Lower lobe of right lung (tissue), 2 donors: ENCODE measurements at regions not wholly inside any gene's neighbourhood (a gene's known extent, or its start where the extent isn't known, plus 50 kb on each side); places are given as distances from the start of the nearest gene placed in this dataset.

Experiments
- ATAC-seq, 2 donors: fragments of 200-7000 bp; cut with Tn5 transposase; one replicate each; pipeline ENCODE4 v1.9.1; 2020 to 2022; ENCODE audit warnings: mild to moderate bottlenecking in 2 of 2, moderate library complexity in 2 of 2
- DNase-seq: peaks from one replicate; pipeline ENCODE4 v3.0.0-alpha.2; 2020
- H3K27ac ChIP-seq: fragments of 200-600 bp; one replicate; pipeline ENCODE4 v1.8.0; 2022
- H3K27me3 ChIP-seq: fragments of 200-600 bp; one replicate; pipeline ENCODE4 v1.8.0; 2022; ENCODE audit warnings: low read depth
- H3K36me3 ChIP-seq: fragments of 200-600 bp; one replicate; pipeline ENCODE4 v1.8.0; 2022; ENCODE audit warnings: mild to moderate bottlenecking
- H3K4me1 ChIP-seq: fragments of 200-600 bp; one replicate; pipeline ENCODE4 v1.8.0; 2022
- H3K4me3 ChIP-seq: fragments of 200-600 bp; one replicate; pipeline ENCODE4 v1.8.0; 2022; ENCODE audit warnings: mild to moderate bottlenecking
- H3K9me3 ChIP-seq: fragments of 200-600 bp; one replicate; pipeline ENCODE4 v1.8.0; 2022
- CTCF ChIP-seq: fragments of 200-600 bp; IDR thresholded peaks from one replicate; pipeline ENCODE4 v1.8.0; 2022; ENCODE audit warnings: antibody characterized with exemption, mild to moderate bottlenecking
- intact Hi-C: fragments of 100-400 bp; cut with DNase I; formaldehyde crosslinking; loops from one replicate; pipeline ENCODE4 v1.11.0; 2022
- donor health status: DM: no; HTN: yes; CAD: no; lungs with severe emphysema.

- no peak for DNase-seq
- H3K27ac ChIP-seq, result no peak overlapping the region
Observed at GRCh38 chr7:120180221-120180620, 92.8 kb upstream of the KCND2 start.

GRCh38 chr7:120181499-120181898 is 91.5 kb upstream of the KCND2 start:
- Histone ChIP-seq H3K9me3 (no peaks in the 10 kb centered on the region), H3K27me3 (no peaks in the 10 kb centered on the region), H3K4me1 (no peaks in the 10 kb centered on the region), H3K27ac (no peak overlapping the region), H3K4me3 (no peak overlapping the region), H3K36me3 (no peaks in the 10 kb centered on the region)
- no peak for TF ChIP-seq CTCF
- DNase-seq (no peak), ATAC-seq (no peak)
- intact Hi-C loops, result no loop called here

More at GRCh38 chr7:120180221-120180620, 92.8 kb upstream of the KCND2 start:
- no peak for ATAC-seq
- Histone ChIP-seq H3K36me3 (no peaks in the 10 kb centered on the region), H3K27me3 (no peaks in the 10 kb centered on the region), H3K4me3 (no peak overlapping the region), H3K4me1 (no peaks in the 10 kb centered on the region), H3K9me3 (no peaks in the 10 kb centered on the region)
- intact Hi-C loops, result no loop called here
- TF ChIP-seq CTCF, result no peak

GRCh38 chr7:120184866-120185265 is 88.1 kb upstream of the KCND2 start:
- no peaks in the 10 kb centered on the region for H3K36me3 ChIP-seq
- TF ChIP-seq CTCF, result no peak
- DNase-seq (no peak), ATAC-seq (no peak)
- no peak overlapping the region for H3K4me3 ChIP-seq
- intact Hi-C loops, result no loop called here
- H3K4me1 ChIP-seq, result no peaks in the 10 kb centered on the region
- no peaks in the 10 kb centered on the region for H3K9me3 ChIP-seq
- H3K27ac ChIP-seq, result no peak overlapping the region
- H3K27me3 ChIP-seq, result no peaks in the 10 kb centered on the region

- Histone ChIP-seq H3K36me3 (no peaks in the 10 kb centered on the region), H3K27ac (no peak overlapping the region), H3K4me3 (no peak overlapping the region), H3K9me3 (no peaks in the 10 kb centered on the region), H3K27me3 (no peaks in the 10 kb centered on the region), H3K4me1 (no peaks in the 10 kb centered on the region)
- no peak for ATAC-seq
- DNase-seq, result no peak
- no peak for TF ChIP-seq CTCF
- intact Hi-C loops, result no loop called here
Observed at GRCh38 chr7:120185940-120186682, 86.9 kb upstream of the KCND2 start.

GRCh38 chr7:120186688-120187087 is 86.3 kb upstream of the KCND2 start:
- DNase-seq (no peak), ATAC-seq (no peak)
- Histone ChIP-seq H3K9me3 (no peaks in the 10 kb centered on the region), H3K36me3 (no peaks in the 10 kb centered on the region), H3K27me3 (no peaks in the 10 kb centered on the region), H3K27ac (no peak overlapping the region), H3K4me3 (no peak overlapping the region), H3K4me1 (no peaks in the 10 kb centered on the region)
- TF ChIP-seq CTCF, result no peak
- intact Hi-C loops, result no loop called here
